GM12892 (cell line): ENCODE measurements at regions not wholly inside any gene's neighbourhood (a gene's known extent, or its start where the extent isn't known, plus 50 kb on each side); places are given as distances from the start of the nearest gene placed in this dataset.

ENCODE experiments used
- POLR2A ChIP-seq: IDR thresholded peaks from 2 replicates; pipeline ENCODE4 v1.6.1; 2011; ENCODE audit warnings: low read depth, low read length, control low read depth
- POLR2AphosphoS5 ChIP-seq: IDR thresholded peaks from 2 replicates; pipeline ENCODE4 v1.6.1; 2011; ENCODE audit warnings: low read depth, low read length, control low read depth

DNA sequence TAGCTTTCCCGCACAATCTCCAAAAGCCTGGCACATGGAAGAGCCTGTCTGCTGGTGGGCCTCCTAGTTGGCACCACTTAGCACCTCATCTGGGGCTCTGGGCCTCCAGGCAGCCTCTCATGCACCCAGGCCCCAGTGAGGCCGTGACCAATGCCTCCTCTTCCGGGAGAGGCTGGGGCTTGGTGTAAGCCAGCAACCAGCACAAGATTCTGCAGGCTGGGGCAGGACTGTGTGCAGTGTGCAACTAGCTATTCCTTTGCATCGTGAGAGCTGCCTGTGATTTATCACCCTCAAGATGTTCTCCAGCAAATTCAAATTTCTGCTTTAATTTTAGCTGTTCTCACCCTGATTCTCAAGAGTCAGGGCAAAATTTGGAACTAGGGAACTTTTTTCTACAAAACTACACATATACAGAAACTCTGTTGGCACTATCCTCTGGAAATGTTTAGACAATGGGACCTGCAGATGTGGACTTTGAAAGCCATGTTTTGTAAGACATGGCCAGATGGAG is 603.7 kb upstream of the MKI67 start:
- no peak for TF ChIP-seq POLR2A
- TF ChIP-seq POLR2AphosphoS5, result no peak
